ENCODE measurements at regions not wholly inside any gene's neighbourhood (a gene's known extent, or its start where the extent isn't known, plus 50 kb on each side); places are given as distances from the start of the nearest gene placed in this dataset.

GRCh38 chr7:119382726-119383125 lies 890.2 kb upstream of the KCND2 start:
- TF ChIP-seq CTCF (IDR thresholded peaks at IDR 0.05; ENCODE audit: insufficient read depth, low read length, poor library complexity, severe bottlenecking) (no peak), EZH2phosphoT487 (conservative IDR thresholded peaks at IDR 0.05; ENCODE audit: low read length) (no peak)
